LHCN-M2 (cell line): ENCODE measurements at regions not wholly inside any gene's neighbourhood (a gene's known extent, or its start where the extent isn't known, plus 50 kb on each side); places are given as distances from the start of the nearest gene placed in this dataset.
A peak's percentile ranks its signal among the peaks of the same experiment; 100 is the strongest.

Experiments used
- DNase-seq: peaks from one replicate; pipeline ENCODE4 v3.0.0-alpha.2; 2012; ENCODE audit warnings: low read depth

DNA sequence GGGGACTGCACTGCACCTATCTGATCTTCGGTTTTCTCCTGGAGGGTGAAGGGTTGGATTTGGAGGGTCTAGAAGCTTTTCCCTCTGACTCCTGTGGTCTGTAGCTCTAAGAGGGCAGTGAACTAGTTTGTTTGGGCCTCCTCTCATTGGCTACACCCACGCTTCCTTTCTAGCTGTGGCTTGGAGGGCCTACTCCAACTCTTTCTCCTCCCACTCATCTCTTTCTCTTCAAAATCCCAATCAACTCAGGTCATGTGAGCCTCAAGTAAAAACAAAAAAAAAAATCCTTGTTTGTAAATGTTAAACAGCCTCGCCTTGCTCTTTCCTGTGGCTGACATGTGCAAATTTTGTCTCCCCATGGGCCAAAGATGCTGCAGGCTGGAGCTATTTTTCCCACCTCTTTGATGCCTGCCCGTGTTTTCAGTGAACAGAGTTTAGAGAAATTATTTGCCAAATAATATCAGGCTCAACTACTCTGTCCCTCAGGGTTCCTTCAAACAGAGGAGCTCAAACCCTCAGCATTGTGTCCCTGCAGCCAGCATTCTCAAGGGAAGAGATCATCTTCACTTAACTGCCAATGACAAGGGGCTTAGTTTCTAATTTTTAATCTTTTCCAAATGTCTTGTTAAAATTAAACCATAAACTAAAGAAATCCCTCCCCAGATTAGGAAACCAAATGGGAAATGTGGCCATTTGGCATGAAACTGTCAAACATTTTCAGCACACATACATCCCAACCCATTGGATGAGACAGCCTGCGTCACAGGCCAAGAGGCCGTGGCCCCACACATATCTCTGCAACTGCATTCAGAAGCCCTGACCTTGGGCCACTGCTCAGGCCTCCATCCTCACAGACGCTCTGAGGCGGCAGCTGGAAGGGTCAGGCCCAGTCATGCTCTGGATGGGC, 114.8 kb upstream of the THBS1 start:
- no peak for DNase-seq

DNA sequence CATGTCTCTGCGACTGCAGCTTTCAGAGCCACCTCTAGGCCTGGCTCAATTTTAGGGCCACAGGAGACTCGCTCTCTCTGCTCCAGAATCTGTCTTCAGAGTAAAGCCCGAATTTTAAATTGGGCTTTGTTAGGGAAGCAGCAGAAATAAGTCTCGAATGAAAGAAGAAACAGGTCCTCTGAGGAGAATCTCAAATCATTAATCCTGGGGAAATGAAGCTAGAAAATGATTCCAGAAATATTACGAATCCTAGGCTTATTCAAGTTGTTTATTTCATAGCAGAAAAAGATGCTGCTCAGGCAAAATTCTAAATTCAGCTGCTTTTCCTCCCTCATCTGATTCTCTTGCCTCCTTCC, 114.2 kb upstream of the THBS1 start:
- no peak for DNase-seq

DNA sequence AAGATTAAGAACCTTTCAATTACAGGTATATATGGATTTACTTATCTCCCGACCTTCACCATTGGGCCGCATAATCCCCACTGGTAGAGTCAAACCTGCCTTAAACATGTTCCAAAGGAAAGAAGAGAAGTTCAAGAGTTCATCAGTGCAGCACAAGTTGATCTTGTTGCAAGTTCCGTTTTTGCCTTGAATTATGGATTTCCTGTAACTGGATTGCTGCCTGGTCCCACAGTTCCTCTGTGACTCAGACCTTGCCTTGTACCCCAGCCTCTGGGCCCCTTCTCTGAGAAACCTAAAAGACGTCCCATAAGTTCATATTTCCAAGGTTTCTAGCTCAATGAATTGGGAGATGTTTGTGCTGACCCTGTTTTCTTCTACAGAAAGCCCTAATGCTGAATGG, 112.5 kb upstream of the THBS1 start:
- no peak for DNase-seq

DNA sequence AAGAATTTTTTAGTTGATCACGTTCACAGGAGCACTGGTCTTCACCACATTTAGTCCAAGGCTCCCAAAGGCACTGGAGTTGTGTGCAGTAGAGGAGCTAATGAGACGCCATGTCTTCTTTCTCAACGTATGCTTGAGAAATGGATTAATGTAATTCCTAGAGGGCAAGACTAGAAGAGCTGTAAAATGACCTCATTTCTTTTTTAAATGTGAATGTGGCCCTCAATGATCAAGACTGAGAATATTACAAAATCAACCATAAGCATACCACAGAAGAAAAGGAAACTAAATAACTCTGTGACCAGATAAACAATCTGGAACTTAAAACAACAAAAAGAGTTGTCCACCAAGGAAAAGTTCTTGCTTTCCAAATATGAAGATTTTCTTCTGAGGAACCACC, 112.1 kb upstream of the THBS1 start:
- DNase-seq: no peak

DNA sequence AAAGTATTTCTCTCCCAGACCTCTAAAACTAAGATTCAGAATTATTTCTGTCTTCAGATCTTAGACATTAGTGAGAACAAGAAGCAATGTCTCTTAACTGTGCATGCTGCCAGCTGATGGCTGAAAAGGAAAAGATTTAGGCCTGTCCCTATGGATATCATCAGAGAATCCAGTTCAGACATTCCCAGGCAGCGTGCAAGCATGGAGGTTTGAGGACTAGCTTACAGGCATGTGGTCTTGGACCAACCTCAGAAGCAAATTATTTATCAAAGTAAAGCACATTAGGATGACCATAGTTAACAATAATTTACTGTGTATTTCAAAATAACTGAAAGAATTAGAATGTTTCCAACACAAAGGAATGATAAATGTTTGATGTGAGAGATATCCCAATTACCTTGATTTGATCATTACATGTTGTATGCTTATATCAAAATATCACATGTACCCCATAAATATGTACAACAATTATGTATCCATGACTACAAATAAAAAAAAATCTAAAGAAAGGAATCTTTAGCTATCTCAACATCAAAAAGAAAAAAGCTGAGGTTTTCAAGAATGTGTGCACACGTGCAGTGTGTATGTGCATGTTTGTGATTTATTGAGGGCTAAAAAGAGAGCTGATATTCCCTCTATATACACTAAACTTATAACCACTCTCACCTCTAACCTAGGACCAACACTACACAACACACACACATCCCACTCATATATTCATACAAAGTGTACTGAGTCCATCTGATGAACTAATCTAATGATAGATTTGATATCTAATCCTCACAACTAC, 108.9 kb upstream of the THBS1 start:
- DNase-seq: no peak

DNA sequence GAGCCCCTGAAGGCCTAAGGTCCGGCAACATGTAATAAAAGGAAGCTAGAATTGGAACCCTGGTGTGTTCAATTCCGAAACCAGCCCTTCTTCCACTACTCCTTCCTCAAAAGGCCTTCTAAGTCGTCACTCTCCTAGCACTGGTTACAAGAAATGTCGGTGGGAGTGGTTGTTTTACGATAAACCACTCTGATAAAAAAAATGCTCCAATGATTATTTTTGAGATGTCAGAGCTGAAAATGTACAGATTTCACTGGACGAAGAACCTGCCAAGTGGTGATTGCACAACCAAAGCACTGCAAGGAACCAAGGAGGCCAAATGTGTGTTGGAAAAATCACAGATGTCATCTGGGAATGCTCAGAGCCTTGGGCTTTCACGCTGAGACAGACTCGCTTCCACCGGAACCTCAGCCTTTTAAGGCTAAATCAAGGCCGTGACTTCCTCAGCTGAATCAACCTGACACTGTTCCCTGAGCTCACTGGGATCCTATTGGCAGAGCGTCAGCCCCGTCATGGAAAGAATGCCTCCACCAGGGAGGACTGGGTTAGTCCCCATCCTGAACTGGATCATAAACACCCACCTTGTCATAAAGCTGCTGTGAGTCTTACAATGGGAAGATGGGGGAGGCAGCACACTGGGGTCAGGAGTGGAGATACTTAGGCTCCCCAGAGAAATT, 108.1 kb upstream of the THBS1 start:
- no peak for DNase-seq

DNA sequence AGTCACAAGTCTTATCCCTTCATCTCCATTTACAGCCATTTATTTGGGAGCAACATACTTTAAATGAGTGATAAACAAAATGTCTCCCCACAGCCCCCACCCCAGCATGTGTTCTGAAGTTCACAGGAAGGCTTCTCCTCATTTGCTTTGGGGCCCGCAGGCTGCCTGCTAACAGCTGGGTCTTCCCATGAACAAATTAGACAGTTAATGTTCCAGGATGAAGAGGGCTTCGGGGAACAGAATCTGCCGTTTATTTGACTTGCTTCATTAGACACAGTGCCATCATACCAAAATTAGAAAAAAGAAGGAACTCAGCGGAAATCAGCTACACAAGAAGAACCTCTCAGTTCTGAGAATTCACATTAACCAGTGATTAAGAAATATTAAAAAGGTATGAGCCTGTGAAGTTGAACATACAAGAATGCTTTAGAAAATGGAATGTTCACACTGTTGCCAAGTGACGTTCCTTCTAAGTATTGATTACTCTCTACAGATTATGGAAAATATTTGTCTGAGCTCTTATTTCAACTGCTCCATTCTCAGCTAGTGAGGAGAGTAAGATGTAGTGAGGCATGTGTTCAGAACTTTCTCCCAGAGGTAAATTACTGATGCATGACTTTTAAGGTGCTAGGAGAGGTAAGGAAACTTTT, 107.5 kb upstream of the THBS1 start:
- DNase-seq: no peak

DNA sequence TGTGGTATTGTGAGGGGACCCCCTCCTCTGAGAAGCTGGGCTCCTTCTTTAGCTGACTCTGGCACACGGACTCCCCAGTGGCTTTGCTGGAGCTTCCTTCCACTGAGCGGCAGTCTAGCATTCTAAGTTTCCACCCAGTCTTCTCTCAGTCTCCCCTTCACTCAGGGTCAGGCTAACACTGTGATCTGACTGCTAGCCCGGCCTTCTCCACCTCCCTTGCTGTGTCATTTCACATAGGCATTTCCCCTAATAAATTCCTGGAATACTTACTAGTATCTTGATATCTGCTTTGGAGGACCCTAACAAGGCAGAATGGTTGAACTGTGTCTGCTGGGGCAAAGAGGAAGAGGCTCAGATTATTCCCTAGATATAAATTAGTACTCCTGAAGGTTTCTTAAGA, 106.2 kb upstream of the THBS1 start:
- no peak for DNase-seq

DNA sequence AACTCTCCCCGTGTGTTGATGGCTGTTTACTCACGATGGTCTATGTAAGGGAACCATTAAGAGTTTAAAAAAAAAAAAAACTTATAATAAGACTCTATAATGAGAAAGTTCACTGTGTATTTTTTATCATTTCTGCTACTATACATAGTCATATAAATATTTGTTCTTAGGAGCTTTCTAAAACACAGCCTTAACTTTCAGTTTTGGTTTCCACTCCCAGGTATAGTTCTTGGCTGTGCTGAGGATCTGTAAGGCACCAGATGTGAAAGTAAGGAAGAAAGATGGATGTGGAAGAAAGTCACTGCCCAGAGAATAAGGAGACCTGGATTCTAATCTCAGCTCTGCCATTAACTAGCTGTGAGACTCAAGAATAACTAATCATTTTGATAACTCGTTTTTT, 101.9 kb upstream of the THBS1 start:
- no peak for DNase-seq

DNA sequence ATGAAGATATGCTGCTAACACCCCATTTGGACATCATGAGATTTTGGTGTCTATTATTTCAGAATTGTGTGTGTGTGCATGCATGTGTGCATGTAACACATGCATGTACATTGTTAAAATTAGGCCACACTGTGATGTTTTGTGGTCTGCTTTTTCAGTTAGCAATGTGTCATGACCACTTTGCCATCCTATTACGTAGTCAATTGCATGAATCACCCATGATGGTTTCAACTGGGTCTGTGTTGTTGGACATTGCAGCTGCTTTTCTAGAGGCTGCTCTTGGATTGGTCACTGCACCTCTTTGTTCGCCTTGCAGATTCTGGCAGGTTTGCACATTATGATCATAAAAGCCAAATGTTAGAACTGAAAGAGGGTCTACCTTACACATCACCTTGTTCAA, 101.0 kb upstream of the THBS1 start:
- DNase-seq: peak; percentile 84

DNA sequence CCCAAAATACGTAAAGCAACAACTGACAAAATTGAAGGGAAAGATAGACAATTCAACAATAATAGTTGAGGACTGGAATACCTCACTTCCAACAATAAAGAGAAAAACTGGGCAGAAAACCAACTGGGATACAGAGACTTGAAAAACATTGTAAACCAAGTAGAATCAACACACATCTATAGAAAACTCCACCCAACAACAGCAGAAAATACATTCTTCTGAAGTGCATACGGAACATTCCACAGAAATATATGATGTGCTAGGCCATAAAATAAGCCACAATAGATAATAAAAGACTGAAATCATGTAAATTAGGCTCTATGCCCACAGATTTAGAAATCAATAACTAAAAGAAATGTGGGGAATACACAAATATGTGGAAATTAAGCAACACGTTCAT, 98.4 kb upstream of the THBS1 start:
- no peak for DNase-seq

DNA sequence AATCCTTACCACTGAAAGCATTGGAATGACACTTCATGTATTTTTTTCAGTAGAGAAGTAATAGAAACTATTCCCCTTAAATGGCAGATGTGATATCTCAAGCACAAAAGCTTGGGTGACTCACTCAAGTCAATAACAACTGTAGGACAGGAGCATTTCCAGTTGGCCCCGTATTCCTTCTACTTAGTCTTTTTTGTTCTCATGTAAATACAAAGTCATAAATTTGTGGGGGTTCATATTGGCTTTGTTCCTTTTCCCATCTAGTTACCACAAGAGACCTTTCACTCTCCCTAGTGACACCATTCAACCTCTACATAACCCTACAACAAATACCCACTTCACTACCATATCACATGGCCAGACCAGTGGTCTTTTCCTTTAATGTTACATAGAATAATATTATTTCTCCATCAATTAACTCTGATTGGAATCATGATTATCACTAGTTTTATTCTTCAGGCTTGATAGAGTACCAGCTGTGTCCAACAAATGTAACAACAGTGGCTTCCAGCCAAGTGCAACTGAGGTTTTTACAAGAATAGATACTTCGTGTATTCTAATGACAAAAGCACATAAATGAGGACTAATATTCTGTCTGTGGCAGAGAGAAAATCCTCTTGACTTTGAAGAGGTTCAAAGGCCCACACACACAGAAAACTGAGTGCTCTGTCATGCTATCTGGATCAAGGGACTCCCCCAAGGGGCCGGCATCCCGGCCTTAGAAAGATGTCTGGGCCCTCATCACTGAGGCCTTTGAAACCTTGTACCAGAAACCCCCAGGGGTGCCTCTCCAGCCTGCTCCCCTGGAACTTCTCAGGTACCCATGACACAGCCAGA, 94.0 kb upstream of the THBS1 start:
- peak; percentile 64 for DNase-seq

DNA sequence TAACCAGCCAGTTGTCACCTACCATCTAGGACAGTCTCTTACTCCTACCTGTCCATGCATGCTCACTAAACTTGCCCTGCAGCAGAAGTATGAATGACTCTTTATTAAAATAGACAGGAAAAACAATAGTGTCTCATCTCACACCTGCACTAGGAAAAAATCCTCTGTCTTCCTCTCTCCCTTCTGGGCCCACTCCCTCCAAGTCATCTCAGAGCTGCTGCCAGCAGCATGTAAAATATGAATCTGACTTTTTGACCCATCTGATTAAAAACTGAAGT, 93.5 kb upstream of the THBS1 start:
- DNase-seq: no peak

DNA sequence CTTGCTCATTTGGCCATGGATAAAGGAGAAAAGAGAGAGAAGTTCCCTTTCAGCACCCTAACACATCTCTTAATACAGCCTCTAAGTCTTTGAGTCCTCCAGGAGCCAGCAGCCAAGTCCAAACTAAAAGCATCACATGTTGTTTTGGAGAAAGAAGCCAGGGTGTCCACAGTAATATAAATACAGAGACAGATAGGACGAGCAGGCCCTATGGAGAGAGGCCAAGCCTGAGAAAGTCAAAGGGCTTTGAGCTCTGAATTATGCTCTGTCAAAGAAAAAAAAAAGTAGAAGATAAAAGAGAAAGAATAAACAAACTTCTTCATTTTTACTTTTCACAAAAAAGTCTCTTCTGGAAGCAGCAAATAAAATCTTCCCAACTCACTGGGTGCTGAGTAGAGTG, 92.4 kb upstream of the THBS1 start:
- no peak for DNase-seq

DNA sequence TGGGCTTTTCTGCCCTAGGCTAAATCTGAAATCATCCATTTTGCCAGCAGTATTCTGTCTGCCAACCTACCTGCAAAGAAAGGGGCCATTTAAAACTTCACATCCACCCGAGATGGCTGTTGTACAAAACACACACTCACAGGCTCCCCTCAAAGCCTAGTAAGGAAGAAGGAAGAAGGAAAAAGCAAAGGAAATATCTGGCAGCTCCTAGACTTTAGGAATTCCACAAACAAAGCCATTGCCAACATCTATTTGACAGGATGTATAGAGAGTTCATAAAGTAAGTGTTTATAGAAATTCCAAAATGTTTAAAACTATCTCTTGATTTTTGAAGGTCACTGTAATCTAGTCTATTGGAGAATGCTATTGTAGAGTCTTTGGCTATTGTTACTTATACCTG, 91.9 kb upstream of the THBS1 start:
- no peak for DNase-seq

DNA sequence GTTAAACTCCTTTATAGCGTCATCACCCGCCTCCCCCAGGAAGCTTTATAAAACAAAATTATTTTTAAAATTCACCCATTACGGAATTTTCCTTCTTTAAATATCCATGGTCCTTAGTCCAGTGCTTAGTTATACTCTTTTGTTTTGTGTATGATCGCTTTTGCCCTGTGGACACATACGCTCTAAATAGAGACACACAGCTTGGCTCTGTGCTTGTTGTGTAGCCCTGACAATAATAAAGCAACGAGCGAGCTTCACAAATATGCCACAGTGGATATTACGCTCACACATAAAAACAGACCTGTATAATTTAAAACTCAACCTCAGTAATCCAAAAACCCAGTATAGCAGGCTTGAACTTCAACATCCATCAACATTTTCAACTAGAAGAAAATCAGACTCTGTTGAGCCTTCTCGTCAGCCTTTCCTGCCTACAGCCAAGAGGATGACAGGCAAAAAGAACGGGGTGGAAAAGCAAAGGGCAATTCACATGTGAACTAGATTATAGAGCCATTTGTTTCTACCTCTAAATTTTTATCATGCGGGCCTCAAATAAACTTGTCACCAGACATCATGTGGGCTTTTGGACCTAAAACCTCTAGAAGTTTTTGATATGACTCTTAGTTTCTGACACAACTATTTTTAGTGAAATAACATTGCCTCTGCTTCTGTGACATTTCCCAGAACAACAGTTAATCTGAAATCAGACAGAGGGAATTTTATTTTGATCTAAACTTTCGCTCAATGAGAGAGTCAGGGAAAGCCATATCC, 89.6 kb upstream of the THBS1 start:
- no peak for DNase-seq

DNA sequence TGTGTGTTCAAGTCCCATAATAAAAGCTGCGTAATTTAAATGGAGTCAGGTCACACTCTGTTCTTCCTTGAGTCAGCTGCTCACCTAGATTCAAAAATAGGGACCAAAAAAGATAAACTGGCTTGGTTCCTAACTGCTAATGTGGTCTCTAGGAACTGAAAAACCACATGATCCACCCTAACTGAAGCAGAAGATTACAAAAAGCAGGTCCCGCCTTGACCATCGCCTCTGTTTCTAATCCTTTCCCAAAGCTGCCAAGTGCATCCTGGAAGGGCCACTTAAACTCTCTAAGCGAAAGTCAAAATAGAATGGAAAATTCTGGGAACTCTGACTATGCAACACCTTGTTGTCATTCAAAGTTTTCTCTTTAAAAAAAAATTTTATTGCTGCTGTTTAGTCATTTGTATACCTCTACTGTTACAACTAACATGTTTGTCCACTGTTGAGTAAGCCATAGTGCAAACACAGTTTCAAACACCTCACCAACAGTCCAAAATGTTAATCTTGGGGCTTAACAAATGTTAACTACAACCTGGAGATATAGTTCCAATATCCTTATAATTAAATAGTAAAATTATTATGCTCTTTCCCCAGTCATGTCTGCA, 88.9 kb upstream of the THBS1 start:
- DNase-seq: no peak

DNA sequence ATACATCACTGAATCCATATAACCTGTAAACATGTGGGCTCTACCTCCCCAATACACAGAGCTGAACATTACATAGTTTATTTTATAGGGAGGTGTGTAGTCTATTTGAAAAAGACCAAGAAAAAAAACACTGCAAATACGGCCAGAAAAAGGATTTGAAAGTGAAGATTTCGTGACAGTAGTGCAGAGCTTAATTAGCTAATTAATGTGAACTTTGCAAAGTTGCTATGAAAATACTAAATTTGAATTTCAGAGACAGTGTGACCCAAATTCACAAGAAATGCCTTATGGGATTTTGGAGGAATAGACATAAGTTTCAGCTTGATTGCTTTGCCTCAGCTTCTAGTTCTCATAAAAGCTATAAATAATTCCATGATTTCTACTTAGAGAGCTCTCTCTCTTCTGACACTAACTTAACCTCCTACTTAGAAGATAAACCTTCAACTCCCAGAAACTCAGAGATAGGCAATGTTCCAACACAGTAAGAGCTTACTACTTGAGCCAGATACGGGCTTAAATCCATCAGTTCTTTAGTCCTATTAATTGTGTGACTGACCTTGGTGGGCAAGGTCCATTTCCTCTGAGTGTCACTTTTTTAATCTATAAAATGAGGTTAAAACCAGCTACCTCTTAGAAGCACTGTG, 87.3 kb upstream of the THBS1 start:
- DNase-seq: no peak

DNA sequence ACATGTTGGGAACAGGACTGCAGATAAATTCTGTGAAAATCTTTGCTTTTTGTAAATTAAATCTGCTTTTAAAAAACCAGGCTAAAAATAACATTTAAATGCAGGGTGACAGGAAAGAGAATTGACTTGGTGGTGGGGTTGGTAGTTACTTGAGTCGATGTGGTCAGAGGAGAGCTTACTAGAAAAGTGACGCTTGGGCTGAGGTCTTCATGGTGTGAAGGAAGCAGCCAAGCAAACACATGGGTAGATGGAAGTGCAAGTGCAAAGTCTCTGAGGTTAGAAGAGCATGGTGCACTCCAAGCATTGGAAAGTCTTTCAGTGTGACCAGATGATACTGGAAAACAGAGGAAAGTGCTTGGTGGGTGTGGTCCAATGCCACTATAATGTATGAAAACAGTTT, 86.4 kb upstream of the THBS1 start:
- DNase-seq: no peak
